B cell (primary cell): ENCODE measurements at regions not wholly inside any gene's neighbourhood (a gene's known extent, or its start where the extent isn't known, plus 50 kb on each side); places are given as distances from the start of the nearest gene placed in this dataset.

Experiments used
- ATAC-seq: fragments of 200-7000 bp; cut with Tn5 transposase; one replicate; pipeline ENCODE4 v1.10.0; 2021; ENCODE audit warnings: low read depth, mild to moderate bottlenecking, moderate number of reproducible peaks, moderate library complexity
- CTCF ChIA-PET: fragments of 350-600 bp; sonication (Branson Sonifier 250); formaldehyde crosslinking; loops from one replicate; lab custom pipeline; 2021; ENCODE audit warnings: antibody characterized with exemption, inconsistent platforms; lab: Charles Lee
- POLR2A ChIA-PET: fragments of 350-600 bp; sonication (Branson Sonifier 250); formaldehyde crosslinking; loops from one replicate; lab custom pipeline; 2021; ENCODE audit warnings: antibody characterized with exemption; lab: Charles Lee
- DNase-seq: peaks from one replicate; pipeline ENCODE4 v3.0.0; 2013
- H2AFZ ChIP-seq: 2 replicates; pipeline ENCODE4 v1.6.1; 2012; ENCODE audit warnings: mild to moderate bottlenecking, low read depth, low read length; ENCODE audit not compliant: insufficient read depth, poor library complexity, severe bottlenecking
- H3K27ac ChIP-seq, 2 donors: 1 replicate in 1 of 2; 2 replicates in 1 of 2; pipeline ENCODE4 v1.5.1; 2012 to 2013; ENCODE audit warnings: low read length in 2 of 2, mild to moderate bottlenecking in 2 of 2, moderate library complexity in 1 of 2
- H3K27me3 ChIP-seq, 4 experiments: fragments of 200-600 bp in 1 of 4; sonication (generic) in 1 of 4; replicated peaks in 1 of 4; 1 replicate in 2 of 4; 2 replicates in 2 of 4; pipeline versions ENCODE4 v1.6.1 to v1.7.0; 2013 to 2016; ENCODE audit warnings: low read length in 3 of 4, mild to moderate bottlenecking in 2 of 4, mixed read lengths in 1 of 4, moderate library complexity in 1 of 4; ENCODE audit not compliant: insufficient read depth in 4 of 4, control insufficient read depth in 3 of 4; ENCODE audit errors: control extremely low read depth in 1 of 4
- H3K36me3 ChIP-seq, 2 experiments: replicated peaks in 1 of 2; 1 replicate in 1 of 2; 2 replicates in 1 of 2; pipeline versions ENCODE4 v1.6.1 to v1.7.1; 2013; ENCODE audit warnings: low read length in 1 of 2; ENCODE audit not compliant: insufficient read depth in 2 of 2, control insufficient read depth in 1 of 2; ENCODE audit errors: control extremely low read depth in 1 of 2, extremely low read depth in 1 of 2
- H3K4me1 ChIP-seq, 2 donors: fragments of 200-600 bp in 1 of 2; sonication (generic) in 1 of 2; 1 replicate in 1 of 2; 2 replicates in 1 of 2; pipeline versions ENCODE4 v1.5.1 to v1.6.1; 2013 to 2017; ENCODE audit warnings: low read length in 2 of 2; ENCODE audit not compliant: control insufficient read depth in 2 of 2, insufficient read depth in 2 of 2
- H3K4me2 ChIP-seq: replicated peaks from 2 replicates; pipeline ENCODE3; 2012; ENCODE audit warnings: mild to moderate bottlenecking, low read depth, low read length; ENCODE audit not compliant: poor library complexity, severe bottlenecking
- H3K4me3 ChIP-seq, 5 experiments: fragments of 200-600 bp in 1 of 5; sonication (generic) in 1 of 5; 1 replicate in 3 of 5; 2 replicates in 2 of 5; pipeline versions ENCODE4 v1.5.1 to v1.7.0; 2011 to 2016; ENCODE audit warnings: low read length in 4 of 5, mild to moderate bottlenecking in 4 of 5, low read depth in 2 of 5, control low read depth in 1 of 5, moderate library complexity in 1 of 5; ENCODE audit not compliant: insufficient read depth in 1 of 5; ENCODE audit errors: control extremely low read depth in 1 of 5, extremely low read depth in 1 of 5
- H3K79me2 ChIP-seq: fragments of 200-600 bp; sonication (generic); one replicate; pipeline ENCODE4 v1.6.0; 2016; ENCODE audit warnings: low read length; ENCODE audit not compliant: control insufficient read depth, insufficient read depth
- H3K9ac ChIP-seq: fragments of 200-600 bp; sonication (generic); 2 replicates; pipeline ENCODE4 v1.6.1; 2017; ENCODE audit warnings: mild to moderate bottlenecking, low read length, moderate library complexity
- H3K9me3 ChIP-seq, 3 donors: one replicate each; pipeline versions ENCODE4 v1.6.1 to v1.7.1; 2013; ENCODE audit warnings: low read length in 2 of 3; ENCODE audit not compliant: control insufficient read depth in 2 of 3, insufficient read depth in 1 of 3; ENCODE audit errors: control extremely low read depth in 1 of 3
- H4K20me1 ChIP-seq: 2 replicates; pipeline ENCODE4 v1.6.0; 2012; ENCODE audit warnings: mild to moderate bottlenecking, low read length; ENCODE audit not compliant: insufficient read depth, control insufficient read depth, poor library complexity, severe bottlenecking
- H3K27ac Mint-ChIP-seq: one replicate; pipeline ENCODE4 v1.8.0; 2021; ENCODE audit warnings: mixed read lengths
- H3K27me3 Mint-ChIP-seq: one replicate; pipeline ENCODE4 v1.8.0; 2021; ENCODE audit warnings: mixed read lengths
- H3K4me1 Mint-ChIP-seq: one replicate; pipeline ENCODE4 v1.8.0; 2021; ENCODE audit warnings: mixed read lengths
- H3K4me3 Mint-ChIP-seq: one replicate; pipeline ENCODE4 v1.8.0; 2021; ENCODE audit warnings: mixed read lengths
- H3K9me3 Mint-ChIP-seq: one replicate; pipeline ENCODE4 v1.8.0; 2022; ENCODE audit warnings: mixed read lengths; ENCODE audit not compliant: insufficient read depth
- EZH2 ChIP-seq: IDR thresholded peaks from 2 replicates; pipeline ENCODE4 v1.6.1; 2012; ENCODE audit warnings: borderline replicate concordance, low read depth, mild to moderate bottlenecking, moderate library complexity, low read length; ENCODE audit not compliant: insufficient read depth, poor library complexity, severe bottlenecking
- WGBS: methylation state at CpG from one replicate; pipeline ENCODE4 v1.1.5; 2013; ENCODE audit warnings: missing lambda C conversion rate; ENCODE audit not compliant: insufficient coverage; 5-methylcytosine and 5-hydroxymethylcytosine counted together
- intact Hi-C: fragments of 100-400 bp; cut with micrococcal nuclease; formaldehyde crosslinking; loops from one replicate; pipeline ENCODE4 v1.10.0; 2022
- TF ChIP-seq, protein P1 (sequence below): fragments of 200-600 bp; IDR thresholded peaks from one replicate; pipeline ENCODE4 v1.8.0; 2022; ENCODE audit warnings: antibody characterized with exemption, mild to moderate bottlenecking

DNA sequence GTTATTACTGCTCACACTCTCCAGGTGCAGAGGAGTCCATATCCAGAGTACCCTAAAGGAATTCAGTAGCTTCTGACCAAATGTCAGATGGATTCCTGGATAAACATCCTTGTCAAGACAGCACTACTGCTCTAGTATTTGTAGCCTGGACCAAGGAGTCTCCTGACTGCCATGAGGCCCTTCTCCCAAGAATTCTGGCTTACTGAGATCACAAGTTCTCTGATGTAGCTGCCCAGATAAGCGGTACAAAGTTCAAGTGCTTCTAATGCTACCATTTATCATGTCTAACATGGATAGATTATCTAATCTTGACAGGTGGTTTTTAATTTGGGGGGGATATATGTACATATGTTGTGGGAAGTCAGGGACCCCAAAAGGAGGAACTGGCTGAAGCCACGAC is 196.6 kb upstream of the HMCN1 start:
- Histone ChIP-seq H3K27ac (no peak overlapping the region), H3K9me3 (no peaks in the 10 kb centered on the region), H3K9ac (no peak overlapping the region), H4K20me1 (no peaks in the 10 kb centered on the region), H3K36me3 (no peaks in the 10 kb centered on the region), H2AFZ (no peak overlapping the region), H3K4me3 (no peak overlapping the region), H3K4me1 (peaks cover 5 to 6% of the 10 kb centered on the region in 2 donors), H3K27me3 (no peaks in the 10 kb centered on the region), H3K4me2 (no peak overlapping the region), H3K79me2 (no peaks in the 10 kb centered on the region)
- DNase-seq (no peak), ATAC-seq (no peak)
- H3K4me3 Mint-ChIP-seq, result no peak overlapping the region
- WGBS, result 78% methylated on average over 1 of the region's 2 CpGs
- no peaks in the 10 kb centered on the region for H3K9me3 Mint-ChIP-seq
- H3K27me3 Mint-ChIP-seq, result no peaks in the 10 kb centered on the region
- H3K4me1 Mint-ChIP-seq, result no peaks in the 10 kb centered on the region
- no peak overlapping the region for H3K27ac Mint-ChIP-seq
- ChIA-PET CTCF (no interaction called here), POLR2A (no interaction called here)
- intact Hi-C loops, result no loop called here
- TF ChIP-seq, protein P1, sequence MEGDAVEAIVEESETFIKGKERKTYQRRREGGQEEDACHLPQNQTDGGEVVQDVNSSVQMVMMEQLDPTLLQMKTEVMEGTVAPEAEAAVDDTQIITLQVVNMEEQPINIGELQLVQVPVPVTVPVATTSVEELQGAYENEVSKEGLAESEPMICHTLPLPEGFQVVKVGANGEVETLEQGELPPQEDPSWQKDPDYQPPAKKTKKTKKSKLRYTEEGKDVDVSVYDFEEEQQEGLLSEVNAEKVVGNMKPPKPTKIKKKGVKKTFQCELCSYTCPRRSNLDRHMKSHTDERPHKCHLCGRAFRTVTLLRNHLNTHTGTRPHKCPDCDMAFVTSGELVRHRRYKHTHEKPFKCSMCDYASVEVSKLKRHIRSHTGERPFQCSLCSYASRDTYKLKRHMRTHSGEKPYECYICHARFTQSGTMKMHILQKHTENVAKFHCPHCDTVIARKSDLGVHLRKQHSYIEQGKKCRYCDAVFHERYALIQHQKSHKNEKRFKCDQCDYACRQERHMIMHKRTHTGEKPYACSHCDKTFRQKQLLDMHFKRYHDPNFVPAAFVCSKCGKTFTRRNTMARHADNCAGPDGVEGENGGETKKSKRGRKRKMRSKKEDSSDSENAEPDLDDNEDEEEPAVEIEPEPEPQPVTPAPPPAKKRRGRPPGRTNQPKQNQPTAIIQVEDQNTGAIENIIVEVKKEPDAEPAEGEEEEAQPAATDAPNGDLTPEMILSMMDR, result no peak
- no peak for TF ChIP-seq EZH2

DNA sequence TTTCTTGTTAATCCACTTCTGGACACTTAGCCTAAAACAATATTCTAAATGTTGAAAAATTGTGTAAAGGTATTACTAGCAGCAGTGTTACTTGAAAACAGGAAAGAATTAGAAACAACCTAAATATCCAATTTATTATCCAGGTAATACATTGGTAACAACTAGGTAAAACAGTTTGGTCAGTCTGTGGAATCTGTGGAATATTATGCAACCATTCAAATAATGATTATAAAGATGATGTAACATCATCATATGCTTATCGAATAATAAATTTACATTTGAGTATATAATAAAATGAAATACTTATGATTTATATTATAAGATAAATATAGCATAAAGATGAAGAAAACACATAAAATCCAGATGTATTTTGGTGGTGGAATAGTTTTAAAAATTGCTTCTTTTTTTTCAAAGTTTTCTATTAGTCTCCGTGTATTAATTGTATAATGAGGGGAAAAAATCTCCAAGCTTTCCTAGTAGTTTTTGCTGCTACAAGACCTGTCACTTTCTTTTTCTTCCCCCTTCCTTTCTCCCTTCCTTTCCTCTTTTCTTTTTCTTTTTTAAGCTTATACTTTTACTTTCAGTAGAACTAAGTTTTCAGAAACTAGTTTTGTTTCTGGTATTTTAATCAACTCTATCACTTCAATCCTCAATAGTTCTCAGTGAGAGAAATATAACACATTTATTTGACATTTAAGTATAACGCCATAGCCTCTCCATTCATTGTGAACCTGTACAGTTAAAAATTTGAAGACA is 197.8 kb upstream of the HMCN1 start:
- ATAC-seq (no peak), DNase-seq (no peak)
- Histone ChIP-seq H3K27ac (no peak overlapping the region), H4K20me1 (no peaks in the 10 kb centered on the region), H3K9me3 (no peaks in the 10 kb centered on the region), H3K4me1 (peaks cover 5 to 6% of the 10 kb centered on the region in 2 donors), H2AFZ (no peak overlapping the region), H3K4me2 (no peak overlapping the region), H3K79me2 (no peaks in the 10 kb centered on the region), H3K4me3 (no peak overlapping the region), H3K27me3 (no peaks in the 10 kb centered on the region), H3K36me3 (no peaks in the 10 kb centered on the region), H3K9ac (no peak overlapping the region)
- no peak overlapping the region for H3K4me3 Mint-ChIP-seq
- TF ChIP-seq EZH2, result no peak
- TF ChIP-seq, protein P1, result no peak
- H3K9me3 Mint-ChIP-seq, result no peaks in the 10 kb centered on the region
- no peaks in the 10 kb centered on the region for H3K27me3 Mint-ChIP-seq
- H3K4me1 Mint-ChIP-seq, result no peaks in the 10 kb centered on the region
- intact Hi-C loops, result no loop called here
- H3K27ac Mint-ChIP-seq, result no peak overlapping the region
- ChIA-PET POLR2A (no interaction called here), CTCF (no interaction called here)
- WGBS, result no CpG with 5 or more reads among the region's 3 CpGs
